C1 segment of cervical spinal cord (tissue), 14 donors: ENCODE measurements at regions not wholly inside any gene's neighbourhood (a gene's known extent, or its start where the extent isn't known, plus 50 kb on each side); places are given as distances from the start of the nearest gene placed in this dataset.

ENCODE experiments used
- DNase-seq, 14 donors: peaks; one replicate each; lab custom pipeline; 2025; lab: John Stamatoyannopoulos, UW

DNA sequence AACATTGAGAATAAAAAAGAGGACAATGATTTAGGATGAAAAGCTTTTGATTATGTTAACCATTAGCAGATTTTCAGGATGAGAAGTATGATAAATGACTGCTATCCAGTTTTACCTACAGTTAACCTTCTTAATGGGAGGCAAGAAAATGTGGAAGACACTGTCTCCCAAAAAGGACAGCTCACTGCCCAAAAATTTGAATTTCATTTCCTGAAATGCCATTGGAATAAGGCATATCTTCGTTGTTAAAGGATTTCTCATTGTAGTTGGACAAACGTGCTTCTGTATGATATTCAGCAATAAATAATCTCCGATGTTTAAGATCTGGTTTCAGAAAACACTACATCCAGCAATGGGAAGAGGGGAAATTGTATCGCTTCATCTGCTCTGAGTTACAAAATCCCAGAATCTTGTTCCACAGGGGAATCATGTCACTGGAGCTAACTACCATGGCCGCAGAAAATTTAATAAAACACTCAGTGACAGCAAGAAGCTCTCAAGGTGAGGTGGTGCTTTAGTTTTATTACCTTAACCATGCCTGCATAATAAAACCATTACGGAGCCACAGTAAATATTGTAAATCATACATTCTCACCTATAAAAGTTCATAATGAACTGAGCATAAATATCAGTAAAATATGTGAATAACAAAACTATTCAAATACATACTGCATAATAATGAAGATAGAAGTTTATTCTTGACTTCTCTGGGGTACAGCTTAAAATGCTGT, 552.3 kb downstream of the PCDH7 start:
- DNase-seq = no peak

DNA sequence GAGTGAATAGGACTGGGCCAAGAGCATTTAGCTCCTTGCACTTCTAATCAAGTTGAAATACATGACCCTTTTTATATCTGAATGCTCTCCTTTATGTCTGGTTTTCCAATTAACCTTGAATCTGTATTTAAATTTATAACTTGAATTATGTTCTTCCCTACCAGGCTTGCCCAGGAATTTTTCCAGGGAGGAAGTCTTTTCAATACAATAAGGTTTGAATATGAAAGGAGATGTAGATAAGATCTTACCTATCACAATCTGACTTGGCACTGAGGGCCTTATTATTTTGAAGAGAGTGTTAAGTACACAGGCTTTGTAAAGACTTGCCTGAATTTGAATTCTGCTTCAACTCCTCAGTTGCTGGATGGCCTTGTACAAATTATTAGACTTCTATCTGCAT, 555.7 kb downstream of the PCDH7 start:
- DNase-seq = no peak

DNA sequence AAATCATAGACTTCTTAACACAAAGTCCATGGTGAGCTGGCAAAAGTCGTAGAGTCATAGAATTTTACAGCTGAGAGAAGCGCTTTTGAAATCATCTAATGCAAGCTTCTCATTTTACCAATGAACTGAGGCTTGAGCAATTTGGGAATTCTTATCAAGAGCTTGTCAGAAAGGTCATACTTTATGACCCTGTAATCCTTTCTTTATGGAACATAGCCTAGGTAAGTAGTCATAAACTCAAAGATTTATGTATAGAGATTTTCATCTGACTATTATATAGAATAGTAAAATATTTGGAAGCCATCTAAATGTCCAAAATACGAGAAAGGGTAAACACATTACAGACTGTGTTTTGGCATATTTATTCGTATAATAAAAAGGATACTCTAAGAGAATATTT, 563.5 kb downstream of the PCDH7 start:
- DNase-seq = no peak

DNA sequence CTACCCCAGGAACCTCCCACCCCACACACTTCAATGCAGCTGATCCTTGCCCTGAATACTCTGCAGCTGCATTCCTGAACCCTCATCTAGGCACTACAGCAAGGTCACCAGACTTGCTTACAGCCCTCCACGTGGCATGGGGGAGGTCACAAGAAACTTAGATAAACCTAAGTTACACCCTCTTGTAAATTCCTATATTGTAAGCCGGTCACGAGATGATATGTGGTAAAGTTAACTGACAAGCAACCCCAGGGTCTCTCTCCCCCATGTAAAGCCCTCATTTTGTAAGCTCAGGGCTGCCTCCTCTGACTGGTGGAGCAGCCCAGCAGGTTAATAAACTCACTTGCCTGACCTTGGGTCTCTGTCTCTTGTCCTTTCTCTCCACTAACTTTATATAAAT, 570.7 kb downstream of the PCDH7 start:
- DNase-seq = no peak

DNA sequence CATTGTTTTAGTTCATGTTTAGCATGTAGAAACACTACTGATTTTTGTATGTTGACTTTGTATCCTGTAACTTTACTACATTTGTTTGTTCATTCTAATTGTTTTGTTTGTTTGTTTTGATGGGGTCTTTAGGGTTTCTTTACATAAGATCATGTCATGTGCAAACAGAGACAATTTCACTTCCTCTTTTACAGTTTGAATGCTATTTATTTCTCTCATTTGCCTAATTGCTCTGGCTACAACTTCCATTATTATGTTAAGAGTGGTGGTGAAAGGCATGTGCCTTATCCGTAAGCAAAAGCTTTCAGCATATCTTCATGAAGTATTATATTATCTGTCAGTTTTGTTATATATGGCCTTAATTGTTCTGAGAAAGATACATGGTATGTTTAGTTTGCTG, 571.1 kb downstream of the PCDH7 start:
- DNase-seq = no peak

DNA sequence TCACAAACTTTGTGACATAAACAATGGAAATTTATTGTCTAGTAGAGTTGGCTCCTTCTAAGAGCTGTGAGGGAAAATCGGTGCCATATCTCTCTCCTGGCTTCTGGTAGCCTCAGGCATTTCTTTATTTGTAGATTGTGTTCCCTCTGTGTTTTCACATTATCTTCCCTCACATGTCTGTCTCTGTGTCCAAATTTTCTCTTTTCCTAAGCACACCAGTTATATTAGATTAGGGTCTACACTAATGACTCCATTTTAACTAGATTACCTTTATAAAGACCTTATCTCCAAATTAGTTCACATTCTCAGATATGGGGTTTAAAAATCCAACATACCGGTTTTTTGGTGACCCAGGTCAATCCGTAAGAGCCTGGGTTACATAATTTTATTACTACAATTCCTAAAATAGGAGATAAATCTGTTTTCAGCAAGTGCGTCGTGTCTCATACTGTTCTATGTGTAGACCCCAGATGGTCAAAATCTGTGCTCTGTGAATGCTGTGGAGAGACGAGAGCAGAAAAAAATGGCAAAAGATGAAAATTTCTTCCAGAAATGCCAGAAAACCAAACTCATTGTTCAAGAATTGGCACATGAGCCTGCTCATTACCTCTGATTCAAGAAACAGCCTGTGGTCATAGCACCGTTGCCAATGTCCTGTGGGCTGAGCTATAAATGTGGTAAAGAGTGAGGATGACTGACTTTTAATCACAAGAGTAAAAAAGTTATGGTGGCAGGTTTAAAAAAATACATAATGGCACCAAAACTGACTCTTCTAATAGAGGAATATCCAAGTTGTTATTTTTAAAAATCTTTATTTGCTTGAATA, 574.7 kb downstream of the PCDH7 start:
- DNase-seq = no peak

DNA sequence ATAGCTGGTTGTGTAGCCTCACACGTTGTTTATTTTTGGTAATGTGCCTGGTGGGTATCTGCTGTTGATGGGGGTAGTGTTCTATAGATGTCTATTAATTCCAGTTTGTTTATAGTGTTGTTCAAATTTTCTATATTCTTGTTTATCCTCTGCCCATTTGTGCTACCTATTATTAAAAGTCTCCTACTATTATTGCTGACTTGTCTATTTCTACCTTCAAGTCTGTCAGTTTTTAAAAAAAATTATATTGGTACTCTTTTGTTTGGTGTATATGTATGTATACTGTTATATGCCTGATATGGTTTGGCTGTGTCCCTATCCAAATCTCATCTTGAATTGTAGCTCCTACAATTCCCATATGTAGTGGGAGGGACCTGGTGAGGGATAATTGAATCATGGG, 578.6 kb downstream of the PCDH7 start:
- no peak for DNase-seq

DNA sequence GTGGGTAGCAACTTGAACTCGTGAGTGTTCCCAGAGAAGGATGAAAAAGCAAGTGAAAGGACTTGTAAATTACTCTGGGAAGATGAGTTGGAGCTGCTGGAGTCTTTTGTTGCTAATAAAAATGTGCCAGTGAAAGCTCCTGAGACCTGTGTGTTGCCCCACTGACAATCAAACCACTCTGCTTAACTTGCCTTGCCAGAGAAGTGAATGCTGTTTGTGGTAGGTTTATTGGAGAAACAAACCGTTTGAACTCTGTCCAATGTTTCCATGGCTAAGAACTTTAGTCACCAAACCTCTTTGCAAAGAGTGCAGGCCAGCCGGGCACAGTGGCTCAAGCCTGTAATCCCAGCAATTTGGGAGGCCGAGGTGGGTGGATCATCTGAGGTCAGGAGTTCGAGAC, 586.9 kb downstream of the PCDH7 start:
- peak in 3 of 14 donors; percentile 1 to 20 (median 8) for DNase-seq

DNA sequence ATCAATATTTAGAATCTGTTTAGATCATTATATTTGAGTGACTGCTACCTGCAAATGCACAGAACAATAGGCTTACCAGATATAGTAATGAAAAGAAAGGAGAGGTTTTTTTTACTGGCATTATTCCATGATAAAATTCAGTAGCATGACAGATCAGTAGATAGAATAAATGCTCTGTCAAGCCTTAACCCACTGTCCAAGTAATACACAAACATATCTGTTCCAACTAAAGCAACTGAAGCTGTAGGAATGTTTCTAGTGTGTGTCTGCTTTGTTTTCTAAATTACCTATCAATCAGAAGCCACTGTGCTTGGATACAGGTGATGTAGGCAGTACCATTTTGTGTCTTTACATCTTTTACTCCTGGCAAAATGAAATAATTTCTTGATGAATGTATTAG, 604.6 kb downstream of the PCDH7 start:
- DNase-seq = no peak

DNA sequence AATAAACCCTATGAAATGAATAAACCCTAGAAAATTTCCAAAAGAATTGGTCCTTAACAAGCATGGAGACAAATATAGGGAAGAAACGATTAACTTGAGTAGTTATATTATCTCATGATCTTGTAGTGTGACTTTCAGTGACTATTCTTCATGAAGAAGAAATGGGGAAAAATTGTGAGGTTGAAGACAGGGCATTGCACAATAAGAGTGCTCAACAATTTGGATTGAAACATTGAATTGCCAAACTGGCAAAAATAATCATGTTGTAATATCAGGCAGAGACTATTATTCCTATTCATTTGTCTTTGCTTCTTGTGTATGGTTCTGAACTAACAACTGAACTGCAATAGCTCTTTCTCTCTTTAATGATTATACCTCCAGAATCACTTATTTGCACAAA, 605.1 kb downstream of the PCDH7 start:
- DNase-seq = no peak

DNA sequence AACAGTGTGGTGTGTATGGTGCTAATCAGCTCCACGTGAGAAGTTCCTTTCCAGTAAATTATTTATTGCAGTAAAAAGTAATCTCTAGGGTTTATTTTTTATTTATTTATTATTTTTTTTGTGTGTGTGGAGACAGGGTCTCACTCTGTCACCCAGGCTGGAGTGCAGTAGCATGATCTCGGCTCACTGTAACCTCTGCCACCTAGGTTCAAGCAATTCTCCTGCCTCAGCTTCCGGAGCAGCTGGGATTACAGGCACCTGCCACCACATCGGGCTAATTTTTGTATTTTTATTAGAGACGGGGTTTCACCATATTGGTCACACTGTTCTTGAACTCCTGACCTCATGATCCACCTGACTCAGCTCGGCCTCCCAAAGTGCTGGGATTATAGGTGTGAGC, 606.9 kb downstream of the PCDH7 start:
- DNase-seq = no peak

DNA sequence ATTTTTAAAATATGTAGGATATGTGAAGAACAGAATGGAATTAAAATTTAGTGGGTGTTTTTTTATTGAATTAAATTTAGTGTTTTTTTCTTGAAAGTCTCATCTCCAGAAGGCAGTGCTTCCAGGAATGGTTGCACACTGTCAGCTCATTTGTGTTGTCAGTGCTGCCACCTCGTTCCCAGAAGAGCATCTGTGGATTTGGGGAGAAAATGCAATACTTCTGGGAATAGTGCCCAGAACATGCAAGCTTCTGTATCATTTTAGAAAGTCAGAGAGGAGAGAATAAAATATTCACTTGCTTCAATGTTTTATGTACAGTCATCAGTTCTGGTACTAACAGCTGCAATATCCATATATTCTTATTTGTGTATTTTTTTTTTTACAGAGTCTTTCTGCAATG, 608.8 kb downstream of the PCDH7 start:
- DNase-seq = peak in 1 of 14 donors; percentile 12

DNA sequence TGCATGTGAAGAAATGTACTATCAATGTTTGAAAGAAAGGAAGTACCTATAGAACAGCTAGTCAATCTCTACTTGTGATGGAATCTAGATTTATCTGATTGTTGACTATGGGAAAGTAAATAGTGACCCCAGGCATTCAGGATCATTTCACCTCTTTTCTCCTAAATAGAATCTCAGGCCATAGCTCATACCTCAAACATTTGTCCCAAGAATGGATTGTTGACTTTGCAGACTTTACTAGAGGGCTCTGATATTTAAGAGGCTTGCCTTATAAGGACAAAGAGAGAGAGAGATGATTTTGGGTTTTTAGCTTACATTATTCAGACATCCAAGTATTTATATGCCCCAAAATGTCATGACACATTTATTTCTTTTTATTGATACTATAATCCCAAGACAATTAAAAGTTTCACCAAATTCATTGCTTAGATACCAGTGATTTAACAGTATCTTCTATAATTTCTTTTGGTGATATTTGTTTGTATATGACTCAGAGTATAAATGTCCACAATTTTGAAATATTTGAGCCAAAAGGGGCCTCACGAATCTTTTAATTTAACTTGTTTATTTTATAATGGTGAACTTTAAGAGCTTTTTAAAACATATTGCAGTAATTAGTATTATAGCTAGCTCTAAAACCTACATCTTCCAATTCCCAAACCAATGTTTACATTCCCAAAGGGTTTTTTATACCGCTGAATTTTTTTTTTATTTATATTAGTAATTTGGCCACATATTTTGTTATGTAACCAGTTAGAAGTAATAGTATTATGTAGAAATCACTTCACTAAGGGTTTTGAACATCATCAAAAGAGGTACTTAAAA, 614.1 kb downstream of the PCDH7 start:
- DNase-seq = no peak

DNA sequence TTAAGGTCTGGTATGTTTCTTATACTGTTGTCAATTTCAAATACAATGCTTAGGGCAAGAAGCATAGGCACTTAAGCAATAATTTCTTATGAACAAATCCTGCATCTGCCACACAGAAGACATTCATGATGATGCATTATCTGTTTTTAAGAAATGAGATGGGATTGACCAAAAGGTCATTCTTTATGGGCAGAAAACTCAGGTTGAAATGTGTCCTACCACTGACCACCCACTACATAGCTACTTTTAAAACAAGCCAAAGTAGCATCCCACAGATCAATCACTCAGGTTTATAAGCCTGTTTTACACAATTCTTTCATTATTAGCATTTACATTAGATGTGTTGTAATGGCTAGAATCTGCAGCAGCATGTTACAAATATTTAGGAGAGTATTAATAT, 617.8 kb downstream of the PCDH7 start:
- DNase-seq = no peak

DNA sequence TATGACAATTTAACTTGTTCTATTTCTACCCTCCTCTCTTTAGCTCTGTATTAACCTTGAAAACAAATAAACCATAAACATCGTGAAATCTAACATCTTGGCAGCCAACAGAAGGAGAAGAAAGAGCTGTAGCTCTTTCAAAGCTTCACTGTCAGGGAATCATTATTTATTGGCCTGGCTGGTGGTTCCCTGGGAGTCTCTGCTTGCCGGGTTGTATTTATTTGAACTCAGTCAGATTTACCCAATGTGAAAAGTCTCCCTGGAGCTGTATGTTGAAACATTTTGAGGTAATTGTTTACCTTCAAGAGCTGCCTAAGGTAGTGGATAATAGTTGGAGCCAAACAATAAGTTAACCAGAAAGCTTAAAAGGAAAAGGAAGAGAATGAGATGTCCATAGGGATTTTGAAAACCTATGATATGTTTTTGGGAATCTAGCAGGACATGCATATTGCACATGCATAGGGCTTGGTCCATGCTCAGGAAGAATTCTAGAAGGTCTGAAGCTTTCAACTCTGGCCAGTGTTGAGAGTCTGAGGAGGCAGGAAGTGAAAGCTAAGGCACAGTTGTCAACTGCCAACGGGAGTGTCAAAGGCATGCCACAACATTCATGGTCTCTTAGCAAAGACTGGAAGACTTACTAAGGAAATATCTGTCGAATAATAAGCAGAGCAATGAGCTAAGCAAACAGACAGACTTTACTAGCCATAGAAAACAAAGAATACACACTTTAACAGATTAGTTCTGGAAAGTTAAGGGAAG, 621.6 kb downstream of the PCDH7 start:
- DNase-seq = no peak

DNA sequence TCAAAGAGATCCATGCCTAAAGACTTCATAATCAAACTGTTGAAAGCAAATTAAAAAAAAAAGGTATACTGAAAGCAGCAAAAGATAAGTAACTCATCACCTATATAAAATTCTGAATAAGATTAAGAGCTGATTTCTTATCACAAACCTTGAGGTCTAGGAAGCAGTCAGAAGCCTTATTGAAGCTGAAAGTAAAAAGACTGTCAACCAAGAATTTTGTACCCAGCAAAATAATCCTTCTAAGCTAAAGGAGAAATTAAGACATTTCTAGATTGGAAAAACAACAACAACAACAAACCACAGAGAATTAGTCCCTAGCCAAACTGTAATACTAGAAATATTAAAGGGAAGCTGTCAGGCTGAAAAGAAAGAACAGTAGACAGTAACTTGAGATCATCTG, 622.9 kb downstream of the PCDH7 start:
- DNase-seq = no peak

DNA sequence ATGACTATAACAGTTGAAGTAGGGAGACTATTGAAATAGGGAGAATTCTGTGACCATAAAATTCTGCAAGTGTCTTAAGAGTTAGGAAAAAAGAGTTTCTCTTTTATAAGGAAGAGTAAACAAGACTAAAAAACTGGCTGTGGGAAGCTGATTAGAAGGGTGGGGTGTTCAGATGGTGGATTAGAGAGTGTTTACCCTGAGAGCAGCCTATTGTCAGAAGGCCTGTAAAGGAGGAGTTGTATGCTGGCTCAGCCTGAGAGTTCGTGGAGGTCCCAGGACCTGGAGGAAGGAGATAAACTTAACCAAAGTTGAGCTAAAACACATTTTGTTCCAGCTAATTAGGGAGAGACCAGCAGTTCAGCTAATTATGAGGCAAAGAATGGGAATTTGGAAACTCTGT, 629.7 kb downstream of the PCDH7 start:
- DNase-seq = no peak

DNA sequence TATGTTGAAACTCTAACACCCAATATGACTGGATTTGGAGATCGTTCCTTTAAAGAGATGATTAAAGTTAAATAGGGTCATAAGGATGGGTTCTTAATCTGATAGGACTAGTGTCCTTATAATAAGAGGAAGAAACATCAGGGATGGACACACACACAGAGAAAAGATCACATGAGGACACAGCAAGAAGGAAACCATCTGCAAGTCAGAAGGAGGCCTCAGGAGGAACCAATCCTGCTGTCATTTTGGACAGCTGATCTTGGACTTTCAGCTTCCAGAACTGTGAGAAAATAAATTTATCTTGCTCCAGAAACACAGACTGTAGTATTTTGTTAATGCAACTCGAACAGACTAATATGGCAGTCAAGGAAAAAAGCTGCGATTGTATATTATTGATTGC, 631.5 kb downstream of the PCDH7 start:
- DNase-seq = no peak

DNA sequence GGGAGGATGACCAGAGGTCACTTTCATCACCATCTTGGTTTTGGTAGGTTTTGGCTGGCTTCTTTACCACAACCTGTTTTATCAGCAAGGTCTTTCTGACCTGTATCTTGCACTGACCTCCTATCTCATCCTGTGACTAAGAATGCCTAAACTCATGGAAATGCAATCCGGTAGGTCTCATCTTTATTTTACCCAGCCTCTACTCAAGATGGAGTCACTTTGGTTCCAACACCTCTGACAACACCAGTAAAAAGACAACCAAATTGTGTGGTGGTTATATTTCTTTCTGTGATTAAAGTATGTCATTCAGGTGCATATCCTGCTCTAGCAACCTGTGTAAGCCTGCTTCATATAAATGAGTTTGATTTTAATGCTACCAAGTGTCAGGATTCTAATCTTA, 636.7 kb downstream of the PCDH7 start:
- no peak for DNase-seq

DNA sequence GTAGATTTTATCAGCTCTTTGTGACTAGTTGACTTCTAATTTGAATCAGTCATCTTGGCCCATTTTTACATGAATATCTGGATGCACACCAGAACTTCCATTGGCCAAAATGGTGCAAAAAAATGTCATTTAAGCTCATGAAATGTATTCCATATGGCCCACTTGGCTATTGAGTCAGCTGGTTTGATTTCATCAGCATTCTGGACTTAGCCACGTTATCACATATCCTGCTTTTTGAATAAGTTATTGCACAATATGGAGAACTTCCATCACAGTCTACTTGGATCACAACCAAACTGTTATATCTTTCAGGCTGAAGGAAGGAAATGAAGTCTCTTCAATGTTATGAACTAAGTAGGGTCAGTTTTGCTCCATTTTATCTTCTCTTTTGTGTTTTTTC, 640.6 kb downstream of the PCDH7 start:
- no peak for DNase-seq

DNA sequence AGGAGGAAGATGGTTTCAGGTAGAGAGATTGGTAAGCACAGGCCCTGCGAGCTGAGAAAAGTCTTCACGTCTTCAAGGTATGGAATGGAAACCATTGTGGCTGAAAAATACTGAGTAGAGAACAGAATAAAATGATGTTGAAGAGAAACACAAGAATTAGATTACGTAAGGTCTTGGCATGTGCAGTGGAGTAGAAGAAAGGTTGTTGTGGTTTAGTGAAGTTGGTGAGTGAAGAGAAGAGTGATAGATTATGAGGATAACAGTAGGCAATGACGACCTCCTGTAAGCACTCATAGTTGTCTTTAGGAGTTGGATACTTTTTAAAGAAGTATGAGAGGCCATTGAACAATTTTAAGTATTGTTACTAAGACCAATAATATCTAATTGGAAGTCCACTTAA, 642.6 kb downstream of the PCDH7 start:
- no peak for DNase-seq
